Stimulated activated CD4-positive, alpha-beta T cell treated with anti-CD3 and anti-CD28 coated beads, Interleukin-15, amount 100 ng/mL, for 24 hours (primary cell): ENCODE measurements at regions not wholly inside any gene's neighbourhood (a gene's known extent, or its start where the extent isn't known, plus 50 kb on each side); places are given as distances from the start of the nearest gene placed in this dataset.
"Not testable (repeated sequence)": the region's sequence is repeated elsewhere in the genome, so short reads cannot be mapped to it uniquely, and the experiment has no call there.

ENCODE experiments used
- DNase-seq: peaks from one replicate; pipeline ENCODE4 v3.0.0-alpha.2; 2020

DNA sequence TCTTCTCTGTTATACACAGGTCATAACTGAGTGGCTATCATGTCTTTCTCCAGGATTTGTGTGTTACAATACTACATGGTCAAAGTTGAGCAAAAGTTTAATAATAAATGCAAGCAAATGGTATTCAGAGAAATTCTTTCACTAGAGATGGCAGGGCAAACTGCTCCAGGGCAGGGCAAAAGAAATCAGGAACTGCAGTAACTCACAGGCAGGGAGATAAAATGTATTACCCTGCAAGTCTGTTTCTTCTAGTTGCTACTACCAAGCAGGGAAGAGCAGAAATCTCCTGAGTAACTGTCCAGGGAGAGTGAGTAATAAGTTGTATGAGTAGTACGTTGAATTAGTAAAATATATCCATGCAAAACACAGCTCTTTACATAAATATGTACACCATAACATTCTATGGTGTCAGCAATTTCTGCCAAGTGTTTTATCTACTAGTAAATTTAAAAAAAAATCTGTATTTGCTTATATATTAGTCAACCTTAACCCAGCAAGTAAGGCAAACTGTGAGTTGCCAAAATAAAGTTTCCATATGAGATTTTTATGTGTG lies 404.1 kb downstream of the ZEB2 start:
- no peak for DNase-seq

DNA sequence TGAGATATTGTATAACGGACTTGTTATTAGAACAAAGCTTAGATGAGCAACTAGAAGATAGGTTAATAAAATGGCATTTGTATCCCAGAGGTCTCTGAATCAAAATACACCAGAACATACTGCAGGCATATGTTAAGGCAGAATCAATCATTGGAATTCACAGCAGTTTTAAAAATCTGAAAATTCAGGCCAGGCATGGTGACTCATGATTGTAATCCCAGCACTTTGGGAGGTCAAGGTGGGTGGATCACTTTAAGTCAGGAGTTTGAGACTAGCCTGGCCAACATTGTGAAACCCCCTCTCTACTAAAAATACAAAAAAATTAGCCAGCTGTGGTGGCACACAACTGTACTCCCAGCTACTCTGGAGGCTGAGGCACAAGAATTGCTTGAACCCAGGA lies 405.2 kb downstream of the ZEB2 start:
- no peak for DNase-seq

DNA sequence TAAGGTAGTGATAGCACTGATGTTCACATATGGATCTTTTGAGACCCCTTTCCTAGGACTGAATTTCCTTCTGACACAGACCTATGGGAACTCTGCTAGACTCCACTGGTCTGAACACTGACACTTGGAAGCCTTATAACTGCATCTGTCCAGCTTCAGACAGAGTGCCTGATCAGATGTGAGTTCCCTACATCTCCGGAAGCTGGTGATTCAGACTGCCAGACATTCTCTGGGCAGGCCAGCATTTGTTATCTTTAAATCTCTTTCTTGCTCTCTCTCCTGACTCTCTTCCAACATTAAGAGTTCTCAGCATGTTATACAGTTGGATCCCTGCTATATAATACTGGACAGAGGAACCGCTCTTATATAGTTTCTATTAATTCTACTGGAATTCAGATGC lies 408.5 kb downstream of the ZEB2 start:
- DNase-seq = no peak

DNA sequence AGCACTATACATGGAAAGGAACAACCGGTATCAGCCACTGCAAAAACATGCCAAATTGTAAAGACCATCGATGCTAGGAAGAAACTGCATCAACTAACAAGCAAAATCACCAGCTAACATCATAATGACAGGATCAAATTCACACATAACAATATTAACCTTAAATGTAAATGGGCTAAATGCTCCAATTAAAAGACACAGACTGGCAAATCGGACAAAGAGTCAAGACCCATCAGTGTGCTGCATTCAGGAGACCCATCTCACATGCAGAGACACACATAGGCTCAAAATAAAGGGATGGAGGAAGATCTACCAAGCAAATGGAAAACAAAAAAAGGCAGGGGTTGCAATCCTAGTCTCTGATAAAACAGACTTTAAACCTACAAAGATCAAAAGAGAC lies 413.8 kb downstream of the ZEB2 start:
- DNase-seq = not testable (repeated sequence)

DNA sequence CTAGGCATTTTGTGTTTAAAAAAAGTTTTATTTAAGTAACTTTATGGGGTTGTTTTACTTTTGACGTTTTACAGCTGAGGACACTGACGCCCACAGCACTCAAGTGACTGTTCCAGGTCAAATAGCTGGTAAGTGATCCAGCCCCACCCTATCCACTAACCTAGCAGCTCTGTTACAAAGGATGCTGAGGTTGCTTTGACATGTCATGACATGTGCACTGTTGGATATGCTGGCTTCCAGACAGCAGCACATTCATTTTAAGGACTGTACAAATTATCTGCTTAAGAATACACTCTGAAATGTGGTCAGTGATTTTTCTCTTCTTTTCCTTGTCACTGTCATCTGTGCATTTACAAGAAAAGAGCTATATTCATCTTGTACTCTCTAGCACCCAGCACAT lies 417.5 kb downstream of the ZEB2 start:
- DNase-seq = no peak

DNA sequence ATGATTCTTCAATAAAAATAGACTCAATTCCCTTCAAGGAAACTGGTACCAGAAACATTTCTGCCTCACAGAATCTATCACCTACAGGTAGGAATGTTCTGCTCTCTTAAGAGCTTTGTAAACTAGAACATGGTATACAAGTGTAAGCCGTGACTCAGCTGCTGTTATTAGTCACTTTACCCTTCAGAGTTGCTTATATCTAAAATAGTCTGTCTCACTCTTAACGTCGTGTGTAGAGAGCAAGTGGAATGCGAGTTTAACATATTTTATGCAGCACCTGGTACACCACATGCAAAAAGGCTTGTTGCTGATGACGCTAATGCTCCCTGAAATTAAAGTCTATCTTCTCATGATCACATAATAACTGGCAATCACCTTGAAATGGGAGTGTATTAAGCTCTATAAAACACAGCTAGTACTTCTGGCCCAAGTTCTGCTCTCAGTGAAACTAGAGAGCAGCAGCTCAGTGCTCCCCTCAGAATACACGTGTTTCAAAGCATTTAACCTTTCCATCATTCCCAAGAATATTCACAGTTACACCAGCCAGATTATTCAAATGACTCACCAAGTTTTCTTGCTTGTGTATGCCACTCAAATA lies 420.0 kb downstream of the ZEB2 start:
- no peak for DNase-seq

DNA sequence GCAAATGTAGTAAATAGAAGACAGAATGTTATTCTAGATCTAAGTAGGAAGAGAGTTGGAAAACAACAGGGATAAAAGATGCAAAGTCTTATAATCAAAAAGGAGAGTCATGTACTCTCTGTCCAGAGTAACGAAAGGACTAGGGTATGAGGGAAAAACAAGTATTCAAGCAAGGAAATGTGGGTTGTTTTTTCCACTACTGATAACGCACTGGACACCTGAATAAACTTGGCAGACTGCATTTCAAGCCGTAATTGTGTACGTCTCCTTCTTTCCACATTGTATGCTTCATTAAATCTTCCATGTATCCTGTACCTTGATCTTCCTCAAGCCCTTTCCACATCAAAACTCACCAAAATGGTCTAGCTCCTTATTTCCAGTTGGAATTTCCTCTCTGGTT lies 420.6 kb downstream of the ZEB2 start:
- no peak for DNase-seq

DNA sequence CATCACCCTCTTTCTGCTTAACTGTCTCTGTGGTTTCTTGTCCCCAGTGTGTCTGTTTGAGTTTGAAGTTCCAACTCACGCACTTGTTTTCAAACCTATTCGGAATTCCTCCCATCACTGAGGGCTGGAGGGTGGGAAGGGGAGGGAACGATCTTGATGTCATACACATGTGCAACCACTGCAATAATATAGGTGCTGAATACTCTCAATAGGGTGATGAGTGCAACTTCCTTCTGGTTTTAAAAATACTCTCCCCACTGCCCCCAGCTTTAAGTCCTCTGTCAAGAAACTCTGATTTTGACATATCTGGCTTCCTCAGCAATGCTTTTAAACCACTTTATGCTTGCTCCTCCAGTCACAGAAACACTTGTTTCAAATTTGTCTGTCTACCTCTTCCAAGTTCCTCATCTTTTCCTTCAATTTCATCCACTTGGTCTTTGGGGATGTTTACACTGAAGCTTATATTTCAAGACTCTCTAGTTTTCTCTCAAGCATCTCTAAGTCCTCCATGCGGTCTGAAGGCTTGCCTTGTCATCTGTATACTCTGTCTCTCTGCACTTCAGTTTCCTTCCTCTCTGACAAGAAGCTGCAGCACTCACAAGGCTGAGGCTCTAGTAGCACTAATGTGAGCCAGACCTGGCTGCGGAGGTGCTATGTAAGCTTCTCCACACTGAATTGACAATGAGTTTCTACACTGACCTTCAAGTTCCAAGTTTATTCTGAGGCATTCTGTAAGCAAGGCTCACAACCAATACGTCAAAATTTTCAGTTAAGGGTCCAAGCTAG lies 422.3 kb downstream of the ZEB2 start:
- DNase-seq = no peak

DNA sequence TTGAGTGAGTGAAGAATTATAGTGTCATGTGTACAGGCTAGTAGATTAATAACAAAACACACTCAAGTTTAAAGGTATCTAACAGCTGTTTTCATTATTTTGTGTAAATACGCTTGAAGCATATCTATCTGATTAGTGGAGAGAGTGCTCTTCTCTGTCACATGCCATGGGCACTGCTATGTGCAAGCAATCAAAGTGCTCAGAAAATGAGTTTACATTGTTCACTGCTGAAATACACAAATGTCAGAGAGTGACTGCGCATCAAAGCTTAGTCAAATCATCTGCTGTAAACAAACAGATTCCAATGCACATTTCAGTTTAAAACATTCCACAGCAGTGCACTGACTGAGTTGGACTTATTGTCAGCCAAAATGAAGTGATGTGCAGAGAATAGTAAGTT lies 423.4 kb downstream of the ZEB2 start:
- no peak for DNase-seq

DNA sequence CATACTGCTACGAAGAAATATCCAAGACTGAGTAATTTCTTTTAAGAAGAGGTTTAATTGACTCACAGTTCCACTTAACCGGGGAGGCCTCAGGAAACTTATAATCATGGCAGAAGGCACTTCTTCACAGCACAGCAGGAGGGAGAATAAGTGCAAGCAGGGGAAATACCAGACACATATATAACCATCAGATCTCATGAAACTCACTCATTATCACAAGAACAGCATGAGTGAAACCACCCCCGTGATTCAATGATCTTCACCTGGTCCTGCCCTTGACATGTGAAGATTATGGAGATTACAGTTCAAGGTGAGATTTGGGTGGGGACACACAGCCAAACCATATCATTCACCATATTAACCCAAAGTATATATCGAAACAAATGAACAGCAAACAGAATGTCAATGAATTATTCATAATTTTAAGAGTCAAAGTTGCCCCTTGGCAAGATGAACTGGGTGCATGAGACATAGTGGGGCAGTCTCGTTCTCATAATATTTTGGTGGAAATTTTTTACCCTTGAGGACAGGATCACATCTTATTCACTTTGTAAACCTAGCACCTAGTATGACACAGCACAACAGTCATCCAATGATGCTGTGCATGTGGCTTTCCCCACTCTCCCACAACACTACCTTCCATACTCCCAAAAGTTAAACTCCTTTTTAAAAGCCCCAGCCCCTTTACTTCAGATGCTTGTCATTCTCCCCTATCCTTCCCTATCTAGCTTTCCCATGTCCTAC lies 425.3 kb downstream of the ZEB2 start:
- DNase-seq = no peak

DNA sequence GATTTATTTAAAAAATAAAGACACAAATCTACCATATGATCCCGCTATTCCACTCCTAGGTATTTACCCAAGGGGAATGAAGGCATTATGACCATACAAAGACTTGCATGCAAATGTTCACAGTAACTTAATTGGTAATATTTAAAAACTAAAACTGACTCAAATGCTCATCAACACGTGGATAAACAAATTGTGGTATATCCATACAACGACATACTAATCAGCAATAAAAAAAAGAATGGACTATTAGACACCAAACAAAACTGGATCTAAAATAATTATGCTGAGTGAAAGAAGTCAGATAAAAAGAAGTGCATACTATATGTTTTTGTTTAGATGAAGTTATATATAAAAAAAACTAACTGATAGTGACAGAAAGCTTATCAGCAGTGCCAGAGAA lies 428.3 kb downstream of the ZEB2 start:
- no peak for DNase-seq

DNA sequence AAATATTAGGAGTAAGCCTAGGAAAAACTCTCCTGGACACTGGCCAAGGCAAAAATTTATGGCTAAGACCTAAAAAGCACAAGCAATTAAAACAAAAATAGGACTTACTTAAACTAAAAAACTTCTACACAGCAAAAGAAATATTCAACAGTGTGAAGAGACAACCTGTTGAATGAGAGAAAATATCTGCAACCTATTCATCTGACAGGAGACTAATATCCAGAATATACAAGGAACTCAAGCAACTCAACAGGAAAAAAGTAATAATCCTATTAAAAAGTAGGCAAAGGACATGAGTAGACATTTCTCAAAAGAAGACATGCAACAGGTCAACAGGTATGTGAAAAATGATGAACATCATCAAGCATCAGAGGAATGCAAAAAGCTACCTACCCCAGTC lies 431.1 kb downstream of the ZEB2 start:
- no peak for DNase-seq

DNA sequence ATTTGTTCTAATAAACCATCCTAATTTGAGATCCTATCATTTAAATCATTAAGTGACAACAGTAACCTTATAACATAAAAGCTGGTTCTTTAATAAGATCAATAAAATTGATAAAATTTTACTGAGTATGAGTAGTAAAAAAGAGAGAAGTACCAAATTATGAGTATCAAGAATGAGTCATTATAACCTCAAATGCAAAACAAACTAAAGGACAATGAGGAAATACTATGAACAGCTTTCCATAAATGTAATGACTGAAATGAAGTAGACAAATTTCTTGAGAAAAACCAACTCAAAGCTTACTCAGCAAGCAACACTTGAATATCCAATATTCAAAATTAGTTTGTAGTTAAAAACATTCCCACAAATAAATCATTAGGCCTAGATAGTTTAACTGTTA lies 433.0 kb downstream of the ZEB2 start:
- no peak for DNase-seq

DNA sequence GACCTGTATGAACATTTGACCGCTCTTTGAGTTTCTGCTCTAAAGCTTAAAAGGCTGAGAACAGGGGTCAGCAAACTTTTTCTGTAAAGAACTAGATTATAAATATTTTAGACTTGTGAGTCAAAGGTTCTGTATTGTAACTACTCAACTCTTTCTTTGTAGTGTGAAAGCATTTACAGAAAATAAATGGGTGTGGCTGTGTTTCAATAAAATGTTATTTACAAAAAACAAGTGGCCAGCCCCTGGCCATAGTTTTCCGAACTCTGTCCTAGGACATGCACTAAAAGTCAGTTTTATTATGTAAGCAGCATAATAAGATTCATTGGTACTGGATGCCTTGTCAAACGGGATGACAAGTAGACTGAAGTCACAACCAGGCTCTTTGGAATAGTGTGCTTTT lies 434.9 kb downstream of the ZEB2 start:
- DNase-seq = no peak

DNA sequence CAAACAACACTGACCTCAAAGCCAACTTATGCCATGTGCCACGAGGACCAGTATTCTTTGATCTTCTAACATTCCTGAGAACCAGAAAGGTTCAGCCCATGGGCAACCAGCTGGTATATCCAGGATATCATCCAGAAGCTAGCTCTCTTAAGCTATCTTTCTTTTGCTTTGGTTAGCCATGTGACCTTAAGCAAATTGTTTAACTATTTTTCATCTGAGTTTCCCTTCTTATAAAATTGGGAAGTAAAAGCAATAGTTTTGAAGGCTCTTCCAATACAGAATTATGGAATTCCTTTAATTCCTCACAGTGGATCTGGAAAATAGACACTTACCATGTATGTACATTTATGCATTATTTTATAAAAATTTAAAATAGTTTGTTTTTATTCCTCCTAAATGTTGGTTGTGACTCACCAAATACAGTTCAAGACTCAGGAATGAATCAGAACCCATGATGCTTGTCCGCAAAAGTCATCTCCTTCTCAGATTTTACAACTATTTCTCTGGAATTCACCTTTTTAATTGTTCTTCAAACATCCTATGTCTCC lies 435.7 kb downstream of the ZEB2 start:
- no peak for DNase-seq

DNA sequence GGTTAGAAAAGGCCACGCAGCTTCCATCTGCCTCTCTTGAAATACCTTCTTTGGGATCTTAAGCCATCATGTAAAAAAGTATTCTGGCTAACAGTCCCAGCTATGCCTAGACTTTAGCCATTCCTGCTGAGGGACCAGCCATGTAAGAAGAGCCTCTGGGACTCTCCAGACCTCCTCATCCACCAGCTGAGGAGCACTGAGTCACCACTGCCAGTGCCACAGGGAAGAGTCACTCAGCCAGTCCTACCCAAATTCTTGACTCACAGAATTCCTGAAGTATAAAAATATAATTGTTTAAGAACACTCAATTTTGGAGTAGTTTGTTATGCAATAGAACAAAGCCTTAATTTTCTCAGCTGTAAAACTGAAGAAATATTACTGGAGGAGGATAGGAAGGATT lies 436.7 kb downstream of the ZEB2 start:
- no peak for DNase-seq

DNA sequence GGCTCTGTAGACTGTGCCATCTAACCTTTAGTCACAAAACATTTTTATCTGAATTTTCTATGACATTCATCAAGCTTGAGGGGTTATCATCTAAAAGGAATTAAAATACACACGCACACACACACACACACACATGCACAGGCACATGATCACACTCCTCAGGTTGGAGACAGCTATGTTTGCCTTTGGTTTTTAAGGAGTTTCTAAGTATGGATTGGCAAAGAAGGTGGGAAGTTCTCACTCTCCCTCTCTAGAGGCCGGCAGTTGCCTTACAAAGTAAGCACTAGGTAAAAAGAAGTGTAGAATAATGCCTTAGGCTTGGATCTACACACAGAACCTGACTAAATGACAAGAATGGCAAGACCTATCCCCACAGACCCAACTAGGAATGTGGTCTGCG lies 437.1 kb downstream of the ZEB2 start:
- no peak for DNase-seq

DNA sequence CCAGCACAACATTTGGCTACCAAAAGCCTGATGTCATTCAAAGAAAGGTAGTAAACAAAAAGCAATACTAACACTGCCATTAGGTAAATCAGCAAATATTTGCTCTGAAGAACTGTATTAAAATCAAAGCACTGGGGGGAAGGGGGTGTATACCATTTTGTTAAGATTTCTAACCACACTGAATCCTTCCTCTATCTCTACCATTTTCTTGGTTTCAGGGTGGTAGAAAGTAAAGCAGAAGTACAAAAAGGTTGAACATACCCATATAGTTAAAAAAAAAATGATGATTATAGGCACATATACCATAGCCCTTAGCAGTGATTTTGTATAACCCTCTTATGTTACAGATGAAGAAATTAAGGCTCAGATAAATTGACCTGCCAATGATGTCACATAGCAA lies 437.6 kb downstream of the ZEB2 start:
- no peak for DNase-seq

DNA sequence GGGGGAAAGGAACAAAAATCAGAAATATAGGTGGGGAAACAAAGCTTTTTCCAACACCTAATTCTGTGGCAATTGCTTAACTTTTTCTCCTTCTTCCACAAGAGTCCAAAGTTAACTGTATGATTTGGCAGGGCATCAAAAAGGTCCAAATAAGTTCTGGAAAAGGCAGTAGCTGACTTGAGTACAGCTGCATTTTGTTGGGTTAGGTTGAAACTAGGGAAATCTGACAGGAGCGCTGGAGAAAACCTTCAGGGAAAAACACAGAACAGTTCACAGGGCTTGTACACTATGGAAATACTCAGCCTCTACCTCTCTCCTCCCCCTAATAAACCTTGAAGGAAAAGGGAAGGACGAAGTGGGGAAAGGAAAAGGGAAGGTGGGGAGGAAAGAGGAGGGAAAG lies 438.6 kb downstream of the ZEB2 start:
- no peak for DNase-seq

DNA sequence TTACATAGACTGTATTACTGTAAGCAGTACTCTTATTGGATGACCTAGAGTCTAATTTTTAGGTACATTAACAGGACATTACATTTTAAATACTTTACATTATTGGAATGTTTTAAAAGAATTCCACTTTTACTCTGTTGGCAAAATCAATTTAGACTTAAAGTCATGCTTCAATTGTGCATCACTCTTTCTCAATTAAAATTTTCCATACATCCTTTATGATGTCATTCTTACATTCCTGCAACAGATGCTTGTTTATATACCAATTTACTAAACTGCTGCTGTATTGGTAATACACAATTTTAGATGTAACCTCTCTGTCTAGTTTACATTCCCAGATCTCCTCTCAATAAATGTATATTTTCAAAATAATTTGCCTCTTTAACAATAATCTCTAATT lies 440.1 kb downstream of the ZEB2 start:
- DNase-seq = no peak

DNA sequence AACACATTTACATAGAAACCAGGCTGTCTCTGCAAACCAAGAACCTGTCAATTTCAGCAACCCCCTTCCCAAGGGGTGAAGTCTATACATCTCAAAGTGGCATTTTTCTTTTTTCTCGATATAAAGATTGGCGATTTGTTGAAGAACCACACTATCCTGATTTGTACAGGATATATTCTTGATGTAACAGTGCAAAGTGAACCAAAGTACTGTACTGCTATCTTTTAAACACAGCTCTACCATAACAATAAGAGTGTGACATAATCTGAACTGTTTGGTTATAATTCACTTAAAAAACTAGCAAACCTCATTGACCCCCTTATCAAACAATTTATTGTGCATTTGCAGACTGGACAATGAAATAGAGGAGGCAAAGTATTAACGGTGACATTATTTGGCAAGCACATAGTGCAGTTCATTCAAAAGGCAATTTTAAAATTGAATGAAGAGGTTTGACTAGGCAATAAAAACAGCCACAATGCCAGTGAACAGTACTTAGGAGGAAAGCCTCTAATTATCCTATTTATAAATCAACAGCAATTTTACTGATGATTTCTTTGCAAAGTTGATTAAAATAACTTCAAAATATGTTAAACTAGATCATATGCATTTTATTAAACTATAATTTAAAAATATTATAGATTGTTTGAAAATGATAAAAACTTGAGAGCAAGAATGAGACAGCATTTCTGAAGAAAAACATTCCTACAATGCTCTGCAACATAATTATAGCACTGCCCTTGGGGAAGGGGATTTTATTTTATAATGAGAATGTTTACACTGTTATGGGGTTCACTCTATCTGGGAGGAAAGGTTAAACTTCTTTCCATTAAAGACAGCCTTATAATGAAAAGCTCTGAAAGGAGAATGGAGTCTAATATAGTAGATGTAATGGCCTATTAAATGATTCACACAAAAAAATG lies 440.9 kb downstream of the ZEB2 start:
- no peak for DNase-seq

DNA sequence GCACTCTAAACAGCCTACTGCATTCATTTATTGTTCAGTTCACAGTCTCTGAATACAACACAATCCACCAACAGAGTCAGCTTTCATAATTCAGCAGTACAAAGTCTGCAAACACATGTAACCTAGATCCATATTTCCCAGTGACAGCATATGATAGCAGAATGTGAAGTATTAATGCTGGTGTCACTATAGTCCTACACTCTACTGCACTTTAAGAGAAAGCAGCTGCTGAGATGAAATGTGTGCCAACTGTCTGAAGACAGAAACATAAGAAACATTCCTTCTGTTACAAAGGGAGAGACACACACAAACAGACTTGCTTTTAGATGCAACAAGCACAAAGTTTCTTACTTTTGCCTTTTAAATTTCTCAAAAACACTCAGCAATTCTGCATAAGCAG lies 441.8 kb downstream of the ZEB2 start:
- DNase-seq = no peak

DNA sequence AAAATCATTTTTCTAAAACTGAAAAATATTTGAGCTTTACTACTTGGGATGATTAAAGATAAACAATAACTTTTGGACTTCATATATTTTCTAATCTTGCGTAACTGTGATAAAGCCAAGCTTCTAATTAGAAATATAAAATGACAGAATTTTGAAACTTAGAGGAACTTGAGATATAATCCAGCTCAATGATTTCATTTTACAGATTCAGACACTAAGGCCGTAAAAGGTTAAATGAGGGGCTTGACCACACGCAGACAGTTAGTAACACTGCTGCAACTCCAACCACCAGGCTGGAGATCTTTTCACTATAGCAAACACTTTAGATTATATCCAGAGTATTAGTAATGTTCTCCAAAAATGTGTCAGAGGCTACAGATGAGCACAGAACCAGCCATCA lies 445.5 kb downstream of the ZEB2 start:
- DNase-seq = no peak
